K562 (cell line): ENCODE measurements at regions not wholly inside any gene's neighbourhood (a gene's known extent, or its start where the extent isn't known, plus 50 kb on each side); places are given as distances from the start of the nearest gene placed in this dataset.

Source experiments
- KHSRP ChIP-seq: fragments of 450-650 bp; IDR thresholded peaks from 2 replicates; pipeline ENCODE4 v1.6.1; 2017
- L3MBTL2 ChIP-seq: fragments of 450-650 bp; IDR thresholded peaks from 2 replicates; pipeline ENCODE4 v1.6.1; 2016; ENCODE audit warnings: mild to moderate bottlenecking, moderate library complexity
- RBFOX2 ChIP-seq: fragments of 200-400 bp; formaldehyde crosslinking; IDR thresholded peaks from 2 replicates; pipeline ENCODE4 v1.6.1; 2017; ENCODE audit warnings: low read depth, mild to moderate bottlenecking, low read length, moderate library complexity
- RFX5 ChIP-seq: IDR thresholded peaks from 2 replicates; pipeline ENCODE4 v1.6.1; 2011; ENCODE audit warnings: low read depth, mild to moderate bottlenecking, improper control_type of control experiment, low read length
- SRSF9 ChIP-seq: fragments of 200-400 bp; formaldehyde crosslinking; IDR thresholded peaks from 2 replicates; pipeline ENCODE4 v1.6.1; 2017; ENCODE audit warnings: low read depth, low read length, borderline replicate concordance
- ZBTB40 ChIP-seq, 2 experiments: fragments of 450-650 bp in 1 of 2; sonication (generic) in 1 of 2; formaldehyde crosslinking in 1 of 2; IDR thresholded peaks; 2 replicates each; pipeline versions ENCODE4 v1.7.1 to v1.9.0; 2016 to 2022; ENCODE audit warnings: inconsistent platforms in 1 of 2, mild to moderate bottlenecking in 1 of 2, missing genetic modification reagents in 1 of 2
- ZMIZ1 ChIP-seq, 2 experiments: fragments of 150-350 bp in 1 of 2; IDR thresholded peaks; 2 replicates each; pipeline ENCODE4 v1.6.1; 2012 to 2016; ENCODE audit warnings: low read depth in 2 of 2, low read length in 2 of 2, mild to moderate bottlenecking in 1 of 2, moderate library complexity in 1 of 2
- ZNF12 ChIP-seq: sonication (generic); formaldehyde crosslinking; IDR thresholded peaks from 2 replicates; pipeline ENCODE4 v1.4.0; 2020; ENCODE audit warnings: mild to moderate bottlenecking, missing genetic modification reagents
- ZNF780A ChIP-seq: fragments of 250-450 bp; sonication (Bioruptor Pico); IDR thresholded peaks from 2 replicates; pipeline ENCODE4 v1.5.0; 2021; ENCODE audit warnings: mild to moderate bottlenecking
- TF ChIP-seq, protein P1 (sequence below): fragments of 450-650 bp; IDR thresholded peaks from 2 replicates; pipeline ENCODE4 v1.6.1; 2016; ENCODE audit warnings: missing biosample characterization, missing genetic modification characterization

- no peak for TF ChIP-seq ZBTB40 (IDR thresholded peaks at IDR 0.05)
- no peak for TF ChIP-seq ZBTB40 (CRISPR knock-in tag; IDR thresholded peaks at IDR 0.05)
- no peak for TF ChIP-seq ZNF12 (CRISPR knock-in tag)
- no peak for TF ChIP-seq RFX5
- TF ChIP-seq RBFOX2 = no peak
- TF ChIP-seq ZNF780A (CRISPR knock-in tag) = no peak
- no peak for TF ChIP-seq KHSRP
- TF ChIP-seq ZMIZ1 (IDR thresholded peaks at IDR 0.05; ENCODE audit: low read depth in 2 of 2, low read length in 2 of 2) = no peak
- TF ChIP-seq SRSF9 = no peak
- TF ChIP-seq, protein P1, sequence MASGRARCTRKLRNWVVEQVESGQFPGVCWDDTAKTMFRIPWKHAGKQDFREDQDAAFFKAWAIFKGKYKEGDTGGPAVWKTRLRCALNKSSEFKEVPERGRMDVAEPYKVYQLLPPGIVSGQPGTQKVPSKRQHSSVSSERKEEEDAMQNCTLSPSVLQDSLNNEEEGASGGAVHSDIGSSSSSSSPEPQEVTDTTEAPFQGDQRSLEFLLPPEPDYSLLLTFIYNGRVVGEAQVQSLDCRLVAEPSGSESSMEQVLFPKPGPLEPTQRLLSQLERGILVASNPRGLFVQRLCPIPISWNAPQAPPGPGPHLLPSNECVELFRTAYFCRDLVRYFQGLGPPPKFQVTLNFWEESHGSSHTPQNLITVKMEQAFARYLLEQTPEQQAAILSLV (tag) = no peak
- no peak for TF ChIP-seq L3MBTL2
Observed at GRCh38 chrX:69386681-69387080, 117.4 kb upstream of the NALF2 start (continued).
